Transverse colon (tissue), 3 donors: ENCODE measurements at regions not wholly inside any gene's neighbourhood (a gene's known extent, or its start where the extent isn't known, plus 50 kb on each side); places are given as distances from the start of the nearest gene placed in this dataset.
"Not testable (repeated sequence)": the region's sequence is repeated elsewhere in the genome, so short reads cannot be mapped to it uniquely, and the experiment has no call there.

Source experiments
- POLR2A ChIP-seq: fragments of 450-650 bp; IDR thresholded peaks from one replicate; pipeline ENCODE4 v1.6.1; 2016; ENCODE audit warnings: antibody characterized with exemption, mild to moderate bottlenecking, moderate library complexity
- TF ChIP-seq, protein P1 (sequence below), 5 experiments: fragments of 200-600 bp in 3 of 5; fragments of 450-650 bp in 2 of 5; sonication (generic) in 3 of 5; IDR thresholded peaks; 1 replicate in 2 of 5; 2 replicates in 3 of 5; pipeline ENCODE4 v1.5.1; 2016 to 2017; ENCODE audit warnings: antibody characterized with exemption in 5 of 5, inconsistent platforms in 3 of 5, mild to moderate bottlenecking in 2 of 5, moderate library complexity in 1 of 5

- TF ChIP-seq, protein P1, sequence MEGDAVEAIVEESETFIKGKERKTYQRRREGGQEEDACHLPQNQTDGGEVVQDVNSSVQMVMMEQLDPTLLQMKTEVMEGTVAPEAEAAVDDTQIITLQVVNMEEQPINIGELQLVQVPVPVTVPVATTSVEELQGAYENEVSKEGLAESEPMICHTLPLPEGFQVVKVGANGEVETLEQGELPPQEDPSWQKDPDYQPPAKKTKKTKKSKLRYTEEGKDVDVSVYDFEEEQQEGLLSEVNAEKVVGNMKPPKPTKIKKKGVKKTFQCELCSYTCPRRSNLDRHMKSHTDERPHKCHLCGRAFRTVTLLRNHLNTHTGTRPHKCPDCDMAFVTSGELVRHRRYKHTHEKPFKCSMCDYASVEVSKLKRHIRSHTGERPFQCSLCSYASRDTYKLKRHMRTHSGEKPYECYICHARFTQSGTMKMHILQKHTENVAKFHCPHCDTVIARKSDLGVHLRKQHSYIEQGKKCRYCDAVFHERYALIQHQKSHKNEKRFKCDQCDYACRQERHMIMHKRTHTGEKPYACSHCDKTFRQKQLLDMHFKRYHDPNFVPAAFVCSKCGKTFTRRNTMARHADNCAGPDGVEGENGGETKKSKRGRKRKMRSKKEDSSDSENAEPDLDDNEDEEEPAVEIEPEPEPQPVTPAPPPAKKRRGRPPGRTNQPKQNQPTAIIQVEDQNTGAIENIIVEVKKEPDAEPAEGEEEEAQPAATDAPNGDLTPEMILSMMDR (IDR thresholded peaks at IDR 0.05) = not testable (repeated sequence)
- not testable (repeated sequence) for TF ChIP-seq POLR2A
These were observed 94.1 kb upstream of the PMCH start for GRCh38 chr12:102291498-102292440.
